NCI-H1417 treated with DMSO at 0.1 percent for 48 hours (cell line): ENCODE measurements at regions not wholly inside any gene's neighbourhood (a gene's known extent, or its start where the extent isn't known, plus 50 kb on each side); places are given as distances from the start of the nearest gene placed in this dataset.
"Not testable (repeated sequence)": the region's sequence is repeated elsewhere in the genome, so short reads cannot be mapped to it uniquely, and the experiment has no call there.

ENCODE experiments used
- DNase-seq: peaks from one replicate; lab custom pipeline; 2025; lab: John Stamatoyannopoulos, UW

GRCh38 chr3:191869738-191870415 lies 408.9 kb downstream of the PYDC2 start:
- DNase-seq: no peak

- no peak for DNase-seq
Measured at GRCh38 chr3:191873736-191874135, 412.8 kb downstream of the PYDC2 start.

- DNase-seq: no peak
Measured at GRCh38 chr3:191882289-191882688, 421.3 kb downstream of the PYDC2 start.

GRCh38 chr3:191884132-191884531 lies 423.2 kb downstream of the PYDC2 start:
- DNase-seq: no peak

- no peak for DNase-seq
Measured at GRCh38 chr3:191889106-191889505, 428.1 kb downstream of the PYDC2 start.

GRCh38 chr3:191889756-191890155 lies 428.8 kb downstream of the PYDC2 start:
- no peak for DNase-seq

- DNase-seq: no peak
Measured at GRCh38 chr3:191894406-191894805, 433.4 kb downstream of the PYDC2 start.

- no peak for DNase-seq
Measured at GRCh38 chr3:191901741-191902140, 440.8 kb downstream of the PYDC2 start.

- no peak for DNase-seq
Measured at GRCh38 chr3:191912616-191913204, 451.7 kb downstream of the PYDC2 start.

GRCh38 chr3:191915712-191916111 lies 454.7 kb downstream of the PYDC2 start:
- DNase-seq: no peak

GRCh38 chr3:191919491-191920026 lies 458.6 kb downstream of the PYDC2 start:
- DNase-seq: no peak

- DNase-seq: no peak
Measured at GRCh38 chr3:191922570-191922969, 461.6 kb downstream of the PYDC2 start.

- not testable (repeated sequence) for DNase-seq
Measured at GRCh38 chr3:191927183-191927817, 466.3 kb downstream of the PYDC2 start.

- not testable (repeated sequence) for DNase-seq
Measured at GRCh38 chr3:191927998-191928397, 467.0 kb downstream of the PYDC2 start.

GRCh38 chr3:191944835-191945234 lies 483.9 kb downstream of the PYDC2 start:
- DNase-seq: no peak

- DNase-seq: no peak
Measured at GRCh38 chr3:191952186-191952585, 491.2 kb downstream of the PYDC2 start.

GRCh38 chr3:191952609-191953008 lies 491.6 kb downstream of the PYDC2 start:
- DNase-seq: no peak

- no peak for DNase-seq
Measured at GRCh38 chr3:191958980-191959671, 498.2 kb downstream of the PYDC2 start.

GRCh38 chr3:191959876-191960413 lies 499.0 kb downstream of the PYDC2 start:
- DNase-seq: no peak

GRCh38 chr3:191961022-191961421 lies 500.1 kb downstream of the PYDC2 start:
- DNase-seq: no peak

GRCh38 chr3:191961529-191961928 lies 500.6 kb downstream of the PYDC2 start:
- DNase-seq: no peak

- DNase-seq: no peak
Measured at GRCh38 chr3:191962324-191962723, 501.4 kb downstream of the PYDC2 start.
